SH-SY5Y (cell line): ENCODE measurements at regions not wholly inside any gene's neighbourhood (a gene's known extent, or its start where the extent isn't known, plus 50 kb on each side); places are given as distances from the start of the nearest gene placed in this dataset.

Experiments
- GATA2 ChIP-seq: IDR thresholded peaks from 2 replicates; pipeline ENCODE4 v1.6.1; 2011; ENCODE audit warnings: mild to moderate bottlenecking, low read depth, low read length
- GATA3 ChIP-seq: IDR thresholded peaks from 2 replicates; pipeline ENCODE4 v1.6.1; 2011; ENCODE audit warnings: low read depth, mild to moderate bottlenecking, low read length, moderate library complexity

GRCh38 chr2:122136056-122136455 lies 380.6 kb downstream of the TSN start:
- no peak for TF ChIP-seq GATA2
- no peak for TF ChIP-seq GATA3
